ENCODE measurements at regions not wholly inside any gene's neighbourhood (a gene's known extent, or its start where the extent isn't known, plus 50 kb on each side); places are given as distances from the start of the nearest gene placed in this dataset.

- ATAC-seq (no peak), DNase-seq (no peak)
- Histone ChIP-seq H3K27me3 (no peaks in the 10 kb centered on the region), H3K9me3 (no peaks in the 10 kb centered on the region), H3K4me3 (no peak overlapping the region), H3K27ac (no peak overlapping the region), H3K4me1 (no peaks in the 10 kb centered on the region), H3K36me3 (no peaks in the 10 kb centered on the region)
- intact Hi-C loops (cut with DNase I) = no loop called here
- TF ChIP-seq CTCF (IDR thresholded peaks at IDR 0.05) = no peak
These were observed 509.9 kb upstream of the TYRP1 start for GRCh38 chr9:12183321-12183720.

GRCh38 chr9:12185856-12186255, 507.3 kb upstream of the TYRP1 start:
- Histone ChIP-seq H3K36me3 (no peaks in the 10 kb centered on the region), H3K27me3 (no peaks in the 10 kb centered on the region), H3K4me1 (no peaks in the 10 kb centered on the region), H3K27ac (no peak overlapping the region), H3K9me3 (no peaks in the 10 kb centered on the region), H3K4me3 (no peak overlapping the region)
- intact Hi-C loops (cut with DNase I) = no loop called here
- TF ChIP-seq CTCF (IDR thresholded peaks at IDR 0.05) = no peak
- DNase-seq = no peak
- ATAC-seq = no peak

GRCh38 chr9:12191630-12192029, 501.6 kb upstream of the TYRP1 start:
- Histone ChIP-seq H3K27ac (no peak overlapping the region), H3K36me3 (no peaks in the 10 kb centered on the region), H3K4me1 (no peaks in the 10 kb centered on the region), H3K9me3 (no peaks in the 10 kb centered on the region), H3K4me3 (no peak overlapping the region), H3K27me3 (no peaks in the 10 kb centered on the region)
- intact Hi-C loops (cut with DNase I) = no loop called here
- ATAC-seq (no peak), DNase-seq (peak in 1 of 4 donors; percentile 14)
- TF ChIP-seq CTCF (IDR thresholded peaks at IDR 0.05) = no peak

- Histone ChIP-seq H3K9me3 (no peaks in the 10 kb centered on the region), H3K27ac (no peak overlapping the region), H3K36me3 (no peaks in the 10 kb centered on the region), H3K4me3 (no peak overlapping the region), H3K4me1 (no peaks in the 10 kb centered on the region), H3K27me3 (no peaks in the 10 kb centered on the region)
- TF ChIP-seq CTCF (IDR thresholded peaks at IDR 0.05) = no peak
- intact Hi-C loops (cut with DNase I) = no loop called here
- no peak for ATAC-seq
- no peak for DNase-seq
These were observed 498.5 kb upstream of the TYRP1 start for GRCh38 chr9:12194731-12195130.

- Histone ChIP-seq H3K27me3 (no peaks in the 10 kb centered on the region), H3K4me3 (no peak overlapping the region), H3K4me1 (no peaks in the 10 kb centered on the region), H3K36me3 (no peaks in the 10 kb centered on the region), H3K27ac (no peak overlapping the region), H3K9me3 (no peaks in the 10 kb centered on the region)
- no peak for TF ChIP-seq CTCF (IDR thresholded peaks at IDR 0.05)
- intact Hi-C loops (cut with DNase I) = no loop called here
- DNase-seq (no peak), ATAC-seq (no peak)
These were observed 497.7 kb upstream of the TYRP1 start for GRCh38 chr9:12195456-12195855.

All from left lung (tissue), 4 donors.